Prostate gland (tissue), 2 donors: ENCODE measurements at regions not wholly inside any gene's neighbourhood (a gene's known extent, or its start where the extent isn't known, plus 50 kb on each side); places are given as distances from the start of the nearest gene placed in this dataset.

Experiments
- DNase-seq: peaks from one replicate; pipeline ENCODE4 v3.0.0-alpha.2; 2019; ENCODE audit warnings: low spot score
- H3K27ac ChIP-seq, 2 donors: fragments of 200-600 bp; sonication (generic); 2 replicates each; pipeline ENCODE4 v1.5.1; 2017 to 2019
- H3K27me3 ChIP-seq: fragments of 200-600 bp; sonication (generic); replicated peaks from 2 replicates; pipeline ENCODE4 v1.5.1; 2019; ENCODE audit not compliant: insufficient read depth
- H3K36me3 ChIP-seq, 2 donors: fragments of 200-600 bp; sonication (generic); 1 replicate in 1 of 2; 2 replicates in 1 of 2; pipeline versions ENCODE4 v1.5.1 to v1.8.1; 2017 to 2019
- H3K4me1 ChIP-seq: fragments of 200-600 bp; sonication (generic); replicated peaks from 2 replicates; pipeline ENCODE4 v1.5.1; 2019
- H3K4me3 ChIP-seq, 2 donors: fragments of 200-600 bp; sonication (generic); 2 replicates each; pipeline ENCODE4 v1.5.1; 2017 to 2019
- H3K9me3 ChIP-seq: fragments of 200-600 bp; sonication (generic); 2 replicates; pipeline ENCODE4 v1.5.1; 2017
- POLR2A ChIP-seq: fragments of 450-650 bp; IDR thresholded peaks from one replicate; pipeline ENCODE4 v1.6.1; 2016; ENCODE audit warnings: antibody characterized with exemption, mild to moderate bottlenecking
- POLR2AphosphoS5 ChIP-seq: sonication (generic); formaldehyde crosslinking; IDR thresholded peaks from one replicate; pipeline ENCODE4 v1.6.1; 2017; ENCODE audit warnings: antibody characterized with exemption
- WGBS: methylation state at CpG from one replicate; pipeline ENCODE4 v1.1.5; 2018; 5-methylcytosine and 5-hydroxymethylcytosine counted together
- intact Hi-C: fragments of 100-400 bp; cut with DNase I; formaldehyde crosslinking; loops from one replicate; pipeline ENCODE4 v1.14.2; 2022
- TF ChIP-seq, protein P1 (sequence below), 4 experiments: fragments of 200-600 bp in 2 of 4; fragments of 450-650 bp in 2 of 4; sonication (generic) in 2 of 4; IDR thresholded peaks; 1 replicate in 3 of 4; 2 replicates in 1 of 4; pipeline ENCODE4 v1.5.1; 2016 to 2019; ENCODE audit warnings: antibody characterized with exemption in 4 of 4, mild to moderate bottlenecking in 2 of 4, moderate library complexity in 2 of 4

DNA sequence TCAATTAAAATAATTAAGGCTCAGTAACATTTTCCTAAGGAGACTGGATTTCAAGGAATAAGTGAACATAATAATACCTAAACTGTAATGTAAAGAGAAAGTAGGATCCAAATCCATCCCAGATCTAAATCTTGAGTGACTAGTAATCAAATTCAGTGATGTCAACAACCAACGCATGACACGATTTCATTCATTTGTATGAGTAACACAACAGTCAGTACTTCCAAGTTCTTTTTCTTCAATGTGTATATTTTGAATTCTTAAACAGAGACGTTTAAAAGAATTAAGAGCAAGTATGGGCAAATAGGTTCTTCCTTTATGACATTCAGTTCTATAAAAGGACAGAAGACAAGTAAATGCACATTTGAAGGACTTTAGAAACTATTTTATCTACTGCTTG is 104.3 kb upstream of the CNTN1 start:
- no peaks in the 10 kb centered on the region for H3K4me1 ChIP-seq
- DNase-seq = no peak
- no peaks in the 10 kb centered on the region for H3K27me3 ChIP-seq
- H3K27ac ChIP-seq = no peak overlapping the region
- H3K36me3 ChIP-seq = no peaks in the 10 kb centered on the region
- H3K4me3 ChIP-seq = no peak overlapping the region
- TF ChIP-seq, protein P1, sequence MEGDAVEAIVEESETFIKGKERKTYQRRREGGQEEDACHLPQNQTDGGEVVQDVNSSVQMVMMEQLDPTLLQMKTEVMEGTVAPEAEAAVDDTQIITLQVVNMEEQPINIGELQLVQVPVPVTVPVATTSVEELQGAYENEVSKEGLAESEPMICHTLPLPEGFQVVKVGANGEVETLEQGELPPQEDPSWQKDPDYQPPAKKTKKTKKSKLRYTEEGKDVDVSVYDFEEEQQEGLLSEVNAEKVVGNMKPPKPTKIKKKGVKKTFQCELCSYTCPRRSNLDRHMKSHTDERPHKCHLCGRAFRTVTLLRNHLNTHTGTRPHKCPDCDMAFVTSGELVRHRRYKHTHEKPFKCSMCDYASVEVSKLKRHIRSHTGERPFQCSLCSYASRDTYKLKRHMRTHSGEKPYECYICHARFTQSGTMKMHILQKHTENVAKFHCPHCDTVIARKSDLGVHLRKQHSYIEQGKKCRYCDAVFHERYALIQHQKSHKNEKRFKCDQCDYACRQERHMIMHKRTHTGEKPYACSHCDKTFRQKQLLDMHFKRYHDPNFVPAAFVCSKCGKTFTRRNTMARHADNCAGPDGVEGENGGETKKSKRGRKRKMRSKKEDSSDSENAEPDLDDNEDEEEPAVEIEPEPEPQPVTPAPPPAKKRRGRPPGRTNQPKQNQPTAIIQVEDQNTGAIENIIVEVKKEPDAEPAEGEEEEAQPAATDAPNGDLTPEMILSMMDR (IDR thresholded peaks at IDR 0.05) = no peak
- no peak for TF ChIP-seq POLR2AphosphoS5
- TF ChIP-seq POLR2A = no peak
- 64% methylated on average over 3 of the region's 3 CpGs for WGBS
- intact Hi-C loops = no loop called here
- no peaks in the 10 kb centered on the region for H3K9me3 ChIP-seq

DNA sequence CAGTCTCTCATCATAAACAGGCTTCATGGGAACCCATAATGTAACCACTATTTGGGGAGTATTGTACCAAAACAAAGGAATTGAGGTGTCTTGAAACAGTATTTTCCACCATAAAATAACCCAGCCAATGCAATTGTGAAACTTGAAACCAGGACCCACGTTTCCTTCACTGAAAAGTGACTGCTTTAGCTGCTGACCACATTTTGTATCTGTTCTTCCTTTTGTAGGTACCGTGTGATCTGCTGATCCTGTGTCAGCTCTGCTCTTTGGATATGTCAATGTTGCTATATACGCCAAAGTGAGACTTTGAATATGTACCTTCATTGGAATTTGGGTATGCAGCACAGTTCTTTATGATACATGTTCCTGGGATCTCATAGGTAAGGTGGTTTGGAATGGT is 95.1 kb upstream of the CNTN1 start:
- H3K27ac ChIP-seq = no peak overlapping the region
- no peaks in the 10 kb centered on the region for H3K27me3 ChIP-seq
- no peaks in the 10 kb centered on the region for H3K36me3 ChIP-seq
- intact Hi-C loops = no loop called here
- DNase-seq = no peak
- 71% methylated on average over 3 of the region's 3 CpGs for WGBS
- no peak overlapping the region for H3K4me3 ChIP-seq
- H3K4me1 ChIP-seq = no peaks in the 10 kb centered on the region
- no peaks in the 10 kb centered on the region for H3K9me3 ChIP-seq
- TF ChIP-seq POLR2A (no peak), POLR2AphosphoS5 (no peak)
- TF ChIP-seq, protein P1 (IDR thresholded peaks at IDR 0.05) = no peak

DNA sequence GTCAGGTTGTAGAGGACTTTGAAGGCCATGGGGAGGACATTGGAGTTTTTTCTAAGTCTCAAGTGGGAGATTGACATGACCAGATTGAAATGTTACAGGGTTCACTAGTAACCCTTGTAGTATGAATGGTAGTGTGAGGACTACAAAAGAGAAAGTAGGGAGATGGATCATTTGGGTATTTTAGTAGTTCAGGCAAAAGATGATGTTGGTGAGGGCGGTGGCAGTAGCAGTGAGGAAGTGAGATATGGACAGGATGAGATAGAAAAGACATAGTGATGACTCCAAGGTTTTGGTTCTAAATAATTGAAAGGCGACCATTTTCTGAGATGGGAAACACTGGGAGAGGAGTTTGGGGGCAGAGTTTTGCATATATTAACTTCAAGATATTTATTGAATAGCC is 94.2 kb upstream of the CNTN1 start:
- H3K4me1 ChIP-seq = no peaks in the 10 kb centered on the region
- no peak overlapping the region for H3K4me3 ChIP-seq
- no peak overlapping the region for H3K27ac ChIP-seq
- intact Hi-C loops = no loop called here
- H3K36me3 ChIP-seq = no peaks in the 10 kb centered on the region
- DNase-seq = no peak
- H3K9me3 ChIP-seq = no peaks in the 10 kb centered on the region
- TF ChIP-seq POLR2AphosphoS5 (no peak), POLR2A (no peak)
- TF ChIP-seq, protein P1 (IDR thresholded peaks at IDR 0.05) = no peak
- 90% methylated on average over 2 of the region's 2 CpGs for WGBS
- no peaks in the 10 kb centered on the region for H3K27me3 ChIP-seq

DNA sequence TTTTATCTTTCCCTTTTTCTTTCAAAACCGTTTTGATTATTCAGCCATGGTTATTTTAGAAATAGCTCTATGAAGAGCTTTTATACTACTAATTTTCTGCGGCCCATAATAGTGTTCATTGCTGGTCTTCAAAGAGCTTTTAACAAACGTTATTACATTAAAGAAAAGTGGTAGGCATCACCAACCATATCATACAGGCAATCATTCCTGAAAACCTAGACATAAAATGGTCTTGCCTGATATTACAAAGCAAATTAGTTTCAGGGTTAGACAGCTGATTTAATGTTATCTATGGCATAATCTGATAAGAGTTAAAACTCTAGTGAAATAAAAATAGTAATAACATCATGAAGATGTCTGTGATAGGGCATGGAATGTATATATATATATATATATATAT is 89.7 kb upstream of the CNTN1 start:
- H3K27me3 ChIP-seq = no peaks in the 10 kb centered on the region
- H3K27ac ChIP-seq = no peak overlapping the region
- H3K36me3 ChIP-seq = no peaks in the 10 kb centered on the region
- WGBS = 40% methylated on average over 3 of the region's 3 CpGs
- no peak for DNase-seq
- intact Hi-C loops = no loop called here
- no peaks in the 10 kb centered on the region for H3K4me1 ChIP-seq
- TF ChIP-seq, protein P1 (IDR thresholded peaks at IDR 0.05) = no peak
- no peak for TF ChIP-seq POLR2AphosphoS5
- TF ChIP-seq POLR2A = no peak
- H3K4me3 ChIP-seq = no peak overlapping the region
- no peaks in the 10 kb centered on the region for H3K9me3 ChIP-seq

DNA sequence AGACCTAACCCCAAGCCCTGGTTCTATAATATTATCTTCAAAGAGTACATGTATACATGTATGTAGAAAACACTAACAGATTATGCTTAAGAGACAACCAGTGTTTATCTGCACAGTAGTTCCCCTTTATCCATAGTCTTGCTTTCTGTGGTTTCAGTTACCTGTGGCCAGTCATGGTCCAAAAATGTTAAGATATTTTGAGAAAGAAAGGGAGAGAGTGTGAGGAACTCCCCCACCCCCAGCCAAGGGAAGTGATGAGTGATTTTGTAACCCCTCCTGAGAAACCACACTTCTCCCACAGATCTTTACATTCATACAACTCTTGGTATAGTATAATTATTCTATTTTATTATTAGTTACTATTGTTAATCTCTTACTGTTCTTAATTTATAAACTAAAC is 77.3 kb upstream of the CNTN1 start:
- TF ChIP-seq POLR2A (no peak), POLR2AphosphoS5 (no peak)
- TF ChIP-seq, protein P1 (IDR thresholded peaks at IDR 0.05) = no peak

More for the DNA sequence above, 77.3 kb upstream of the CNTN1 start:
- Histone ChIP-seq H3K4me3 (no peak overlapping the region), H3K27me3 (no peaks in the 10 kb centered on the region), H3K36me3 (no peaks in the 10 kb centered on the region), H3K27ac (no peak overlapping the region), H3K9me3 (no peaks in the 10 kb centered on the region), H3K4me1 (no peaks in the 10 kb centered on the region)
- DNase-seq = no peak
- intact Hi-C loops = no loop called here
